ENCODE measurements at regions not wholly inside any gene's neighbourhood (a gene's known extent, or its start where the extent isn't known, plus 50 kb on each side); places are given as distances from the start of the nearest gene placed in this dataset.

DNA sequence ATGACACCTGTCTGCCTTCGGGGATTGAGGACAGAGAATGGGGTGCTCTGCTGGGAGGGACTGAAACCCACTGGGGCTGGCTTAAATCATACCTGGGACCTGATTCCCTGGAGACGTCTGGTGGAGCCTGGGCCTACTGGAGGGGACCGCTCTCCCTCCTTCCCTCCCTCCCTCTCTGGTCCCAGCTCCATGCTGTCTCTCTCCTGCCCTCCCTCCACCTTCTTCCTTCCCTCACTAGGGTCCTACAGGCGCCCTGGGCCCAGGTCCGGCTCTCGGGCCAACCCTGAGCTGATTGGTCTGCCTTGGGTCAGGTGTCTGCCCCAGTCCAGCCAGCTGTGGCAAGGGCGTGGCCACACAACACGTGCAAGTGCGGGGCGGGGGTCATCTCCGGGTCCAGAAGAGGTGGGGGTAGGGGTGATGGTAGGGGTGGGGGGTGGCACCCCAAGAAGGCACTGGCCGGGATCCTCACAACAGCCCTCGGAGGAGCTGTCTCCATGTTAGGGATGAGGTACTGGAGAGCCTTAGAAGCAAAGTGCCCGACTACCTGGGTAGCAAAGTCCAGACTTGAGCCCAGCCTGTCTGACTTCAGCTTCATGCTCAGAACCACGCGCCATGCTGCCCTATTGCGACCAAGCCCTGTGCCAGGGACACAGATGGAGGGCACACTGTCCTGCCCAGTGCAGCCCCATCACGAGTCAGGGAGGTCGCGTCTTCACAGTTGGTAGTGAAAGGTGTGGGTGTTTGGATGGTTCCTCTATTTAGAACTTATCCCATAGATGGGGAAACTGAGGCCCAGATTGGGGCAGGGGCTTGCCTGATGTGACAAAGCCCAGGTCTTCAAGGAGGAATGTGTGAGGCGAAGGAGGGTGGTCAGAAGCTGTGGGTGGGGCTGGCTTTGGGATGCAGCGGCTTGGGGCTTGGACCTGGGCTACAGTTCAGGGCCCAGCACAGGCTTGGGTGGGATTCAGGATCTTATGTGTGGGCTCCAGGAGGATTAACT, 574.1 kb downstream of the PTPRU start:
- H3K27me3 Mint-ChIP-seq (ENCODE audit: low read depth), result no peaks in the 10 kb centered on the region
- H3K27ac Mint-ChIP-seq, result no peak overlapping the region
- H3K9me3 Mint-ChIP-seq, result no peaks in the 10 kb centered on the region
- no peaks in the 10 kb centered on the region for H3K36me3 Mint-ChIP-seq (ENCODE audit: insufficient read depth in 2 of 2)
- ATAC-seq (replicated peaks in 1 of 2), result no peak
- no peak overlapping the region for H3K4me3 Mint-ChIP-seq
- no peak for DNase-seq
- H3K4me1 Mint-ChIP-seq (ENCODE audit: low read depth), result no peaks in the 10 kb centered on the region

DNA sequence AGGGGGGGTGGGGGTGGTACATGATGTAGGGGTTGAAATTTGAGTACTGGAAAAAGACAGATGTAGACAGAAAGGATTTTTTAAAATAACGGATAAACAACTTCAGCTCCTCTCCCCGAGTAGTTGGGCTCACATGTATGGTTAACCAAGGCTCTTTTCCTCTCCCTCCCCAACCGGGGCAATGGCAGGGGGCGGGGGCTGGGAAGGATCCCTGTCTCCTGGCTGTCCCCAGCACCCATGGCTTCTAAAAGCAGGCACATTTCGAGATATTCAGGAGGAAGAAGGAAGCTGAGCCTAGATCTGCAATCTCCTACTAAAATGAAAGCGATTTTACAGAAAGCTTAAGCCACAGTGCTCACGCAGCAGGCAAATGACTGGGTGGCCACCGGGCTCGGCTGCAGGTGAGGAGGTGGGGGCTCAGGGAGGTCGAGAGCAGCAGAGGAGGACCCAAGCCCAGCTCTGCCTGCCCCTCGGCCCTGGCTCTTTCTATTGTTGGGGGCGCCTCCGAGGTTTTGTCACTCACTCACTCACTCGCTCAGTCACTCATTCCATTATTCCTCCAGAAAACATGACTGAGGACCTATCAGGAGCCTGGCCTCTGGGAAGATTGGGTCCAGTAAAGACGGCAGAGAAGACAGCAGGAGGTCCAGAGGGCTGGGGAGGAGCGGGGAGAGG, 573.3 kb downstream of the PTPRU start:
- no peaks in the 10 kb centered on the region for H3K27me3 Mint-ChIP-seq (ENCODE audit: low read depth)
- DNase-seq (no peak), ATAC-seq (replicated peaks in 1 of 2) (no peak)
- no peaks in the 10 kb centered on the region for H3K4me1 Mint-ChIP-seq (ENCODE audit: low read depth)
- no peak overlapping the region for H3K4me3 Mint-ChIP-seq
- H3K27ac Mint-ChIP-seq, result no peak overlapping the region
- no peaks in the 10 kb centered on the region for H3K36me3 Mint-ChIP-seq (ENCODE audit: insufficient read depth in 2 of 2)
- no peaks in the 10 kb centered on the region for H3K9me3 Mint-ChIP-seq

DNA sequence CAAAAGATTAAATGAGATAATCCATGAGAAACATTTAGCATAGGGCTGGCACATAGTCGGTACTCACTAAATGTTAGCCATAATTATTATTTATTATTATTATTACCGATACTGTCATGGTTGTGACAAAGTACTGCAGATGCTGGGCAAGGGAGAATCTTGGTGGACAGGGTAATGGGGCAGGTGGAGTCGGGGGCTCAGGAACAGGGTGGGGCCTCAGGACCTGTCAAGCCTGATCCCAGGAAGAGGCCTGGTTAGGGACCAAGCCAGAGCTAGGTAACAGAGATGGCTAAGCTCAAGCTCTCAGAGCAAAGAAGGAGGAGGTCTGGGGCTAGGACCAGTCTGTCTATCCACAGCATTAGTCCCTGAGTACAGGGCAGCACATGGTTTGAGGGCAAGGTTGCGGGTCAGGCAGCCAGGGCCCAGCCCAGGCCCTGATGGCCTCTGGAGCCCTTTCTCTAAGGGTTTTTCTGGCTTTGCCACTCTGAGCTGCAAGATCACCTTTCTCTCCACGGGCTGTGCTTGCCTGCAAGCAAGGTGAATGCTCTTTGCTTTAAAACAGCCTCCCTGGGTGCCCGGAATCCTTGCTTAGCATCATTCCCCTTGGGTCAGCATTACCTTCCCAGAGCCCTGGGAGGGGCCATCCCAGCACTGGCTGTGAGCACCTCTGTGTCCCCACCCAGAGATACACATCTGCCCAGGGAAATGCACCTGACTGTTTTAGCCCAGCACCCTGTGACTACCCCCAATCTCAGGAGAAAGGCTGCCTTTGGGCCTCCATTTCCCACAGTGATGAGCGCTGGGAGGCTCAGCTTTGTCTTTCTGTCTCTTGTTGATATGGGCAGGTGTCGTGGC, 572.0 kb downstream of the PTPRU start:
- Mint-ChIP-seq H3K4me1 (ENCODE audit: low read depth) (no peaks in the 10 kb centered on the region), H3K27me3 (ENCODE audit: low read depth) (no peaks in the 10 kb centered on the region), H3K4me3 (no peak overlapping the region), H3K27ac (no peak overlapping the region), H3K36me3 (ENCODE audit: insufficient read depth in 2 of 2) (no peaks in the 10 kb centered on the region), H3K9me3 (no peaks in the 10 kb centered on the region)
- no peak for ATAC-seq (replicated peaks in 1 of 2)
- no peak for DNase-seq

DNA sequence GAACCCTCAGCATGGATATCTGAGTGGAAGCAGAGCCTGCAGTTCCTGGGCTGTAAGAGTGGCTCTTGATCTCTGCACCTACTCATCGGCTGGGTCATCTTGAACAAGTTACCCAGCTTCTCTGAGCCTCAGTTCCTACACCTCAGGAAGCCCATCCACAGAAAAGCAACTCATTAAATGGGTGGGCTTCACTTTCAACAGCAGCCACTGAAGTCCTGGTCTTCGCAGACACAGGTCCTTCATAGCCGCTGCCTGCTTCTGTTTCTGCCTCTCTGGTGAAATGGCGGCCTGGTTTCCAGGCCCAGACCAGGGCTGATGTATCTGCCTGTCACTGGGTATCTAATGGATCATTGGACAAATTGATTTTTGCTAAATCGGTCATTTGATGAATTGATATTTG, 571.4 kb downstream of the PTPRU start:
- Mint-ChIP-seq H3K27ac (no peak overlapping the region), H3K4me1 (ENCODE audit: low read depth) (no peaks in the 10 kb centered on the region), H3K36me3 (ENCODE audit: insufficient read depth in 2 of 2) (no peaks in the 10 kb centered on the region), H3K9me3 (no peaks in the 10 kb centered on the region), H3K4me3 (no peak overlapping the region), H3K27me3 (ENCODE audit: low read depth) (no peaks in the 10 kb centered on the region)
- DNase-seq (no peak), ATAC-seq (replicated peaks in 1 of 2) (no peak)

DNA sequence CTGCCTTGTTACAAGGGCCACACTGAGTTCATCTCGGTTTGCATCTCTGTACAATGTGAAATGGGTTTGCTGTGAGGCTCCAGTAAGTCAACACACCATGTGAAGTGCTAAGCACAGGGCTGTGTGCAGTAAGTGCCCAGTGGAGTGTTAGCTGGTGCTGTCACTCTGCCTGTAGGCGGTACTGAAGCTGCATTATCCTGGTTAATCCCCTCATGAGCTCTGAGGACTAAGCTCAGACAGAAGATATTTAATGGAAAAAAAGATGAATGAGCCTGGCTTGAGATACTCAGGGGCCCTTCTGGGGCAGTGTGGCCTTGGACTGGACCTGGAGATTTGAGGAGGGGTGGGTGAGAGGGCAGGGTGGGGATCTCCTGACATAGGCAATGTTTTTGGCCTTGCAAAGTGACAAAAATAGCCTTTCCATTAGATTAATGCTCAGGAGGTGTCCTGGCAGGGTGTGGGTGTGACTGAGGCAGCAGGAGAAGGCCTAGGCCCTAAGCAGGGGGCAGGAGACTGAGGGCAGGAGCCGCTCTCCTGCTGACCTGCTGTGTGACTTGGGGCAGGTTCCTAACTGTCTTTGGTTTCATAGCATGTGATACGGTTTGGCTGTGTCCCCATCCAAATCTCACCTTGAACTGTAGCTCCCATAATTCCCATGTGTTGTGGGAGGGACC, 570.5 kb downstream of the PTPRU start:
- Mint-ChIP-seq H3K27me3 (ENCODE audit: low read depth) (no peaks in the 10 kb centered on the region), H3K4me1 (ENCODE audit: low read depth) (no peaks in the 10 kb centered on the region), H3K9me3 (no peaks in the 10 kb centered on the region)

DNA sequence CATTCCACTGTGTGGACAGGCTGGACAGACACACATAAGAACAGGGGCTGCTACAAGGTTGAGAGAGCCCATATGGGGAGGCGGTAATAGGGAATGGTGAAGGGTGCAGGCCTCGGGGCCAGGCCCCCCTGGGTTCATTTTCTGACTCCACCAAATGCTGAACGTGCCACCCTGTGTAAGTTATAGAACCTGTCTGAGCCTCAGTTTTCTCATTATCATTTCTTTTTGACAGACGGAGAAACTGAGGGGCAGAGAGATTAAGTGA, 569.5 kb downstream of the PTPRU start:
- H3K27ac Mint-ChIP-seq, result no peak overlapping the region
- no peaks in the 10 kb centered on the region for H3K9me3 Mint-ChIP-seq
- H3K27me3 Mint-ChIP-seq (ENCODE audit: low read depth), result no peaks in the 10 kb centered on the region
- no peaks in the 10 kb centered on the region for H3K36me3 Mint-ChIP-seq (ENCODE audit: insufficient read depth in 2 of 2)
- ATAC-seq (replicated peaks in 1 of 2) (no peak), DNase-seq (no peak)
- H3K4me3 Mint-ChIP-seq, result no peak overlapping the region
- no peaks in the 10 kb centered on the region for H3K4me1 Mint-ChIP-seq (ENCODE audit: low read depth)

More for the DNA sequence above, 570.5 kb downstream of the PTPRU start:
- ATAC-seq (replicated peaks in 1 of 2) (no peak), DNase-seq (no peak)
- H3K36me3 Mint-ChIP-seq (ENCODE audit: insufficient read depth in 2 of 2), result no peaks in the 10 kb centered on the region
- no peak overlapping the region for H3K4me3 Mint-ChIP-seq
- no peak overlapping the region for H3K27ac Mint-ChIP-seq

DNA sequence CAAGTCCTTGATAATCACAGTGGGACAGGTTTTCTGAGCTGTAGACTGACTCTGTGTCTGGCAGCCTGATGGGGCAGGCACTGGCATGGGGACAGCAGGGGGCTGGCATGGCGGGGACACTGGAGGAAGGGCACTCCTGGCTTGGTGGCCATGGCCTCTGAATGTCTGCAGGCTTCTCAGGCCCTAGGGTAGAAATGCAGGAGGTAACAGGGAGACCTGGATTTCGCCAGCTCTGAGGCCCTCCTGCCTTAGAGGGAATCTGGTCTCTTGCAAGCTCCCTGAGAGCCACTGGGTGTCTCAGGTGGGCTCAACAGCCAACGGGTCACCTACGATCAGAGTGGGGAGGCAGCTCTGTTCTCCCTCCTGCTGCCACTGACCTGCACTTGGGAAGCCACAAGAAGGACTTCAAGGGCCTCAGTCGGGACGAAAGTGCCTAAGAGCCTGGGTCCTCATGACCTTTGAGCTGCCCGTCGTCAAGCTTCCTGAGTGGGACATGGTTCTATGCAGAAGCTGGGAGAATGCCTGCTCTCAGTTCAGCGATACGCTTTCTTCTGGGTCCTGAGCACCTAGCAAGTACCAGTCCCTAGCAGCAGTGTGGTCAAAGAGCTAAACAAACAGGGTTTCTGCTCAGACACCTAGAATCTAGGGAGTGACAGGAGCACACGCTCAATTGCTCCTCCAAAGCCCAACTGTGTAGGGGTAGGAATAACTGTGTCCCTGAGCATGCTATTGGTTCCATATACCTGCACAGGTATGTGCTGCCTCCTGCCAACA, 569.0 kb downstream of the PTPRU start:
- no peaks in the 10 kb centered on the region for H3K27me3 Mint-ChIP-seq (ENCODE audit: low read depth)
- H3K9me3 Mint-ChIP-seq, result no peaks in the 10 kb centered on the region
- no peak for DNase-seq

DNA sequence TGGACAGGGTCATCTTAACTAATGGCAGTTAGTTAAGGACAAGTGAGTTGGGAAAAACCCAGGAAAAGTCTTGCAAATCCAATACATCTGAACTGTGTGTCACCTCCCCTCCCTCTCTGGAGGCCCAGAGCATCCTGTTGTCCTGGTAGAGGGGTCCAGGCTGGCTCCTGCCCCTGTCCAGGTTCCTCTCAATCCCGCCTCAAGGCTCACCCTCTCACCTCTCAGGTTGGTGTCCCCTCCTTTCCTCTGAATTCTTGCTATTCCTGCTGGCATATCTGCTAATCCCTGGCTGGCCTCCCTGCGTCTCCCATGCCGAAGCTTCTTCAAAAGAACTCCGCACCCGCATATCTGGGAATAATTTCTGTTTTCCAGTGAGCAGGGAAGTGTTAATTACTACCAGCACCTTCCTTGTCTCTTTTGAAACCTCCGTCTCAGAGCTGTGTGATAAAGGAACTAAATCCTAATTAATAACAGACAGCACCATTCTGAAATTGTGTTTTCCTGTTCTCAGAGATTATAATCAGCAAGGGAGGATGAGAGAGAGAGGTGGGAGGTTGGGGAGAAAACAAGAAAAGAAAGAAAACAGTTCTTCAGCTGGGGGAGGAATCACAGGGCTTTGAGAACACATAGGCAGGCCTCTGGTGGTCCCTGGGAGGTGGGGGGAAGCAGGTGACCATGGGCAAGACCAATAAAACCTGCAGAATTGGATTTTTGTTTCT, 568.0 kb downstream of the PTPRU start:
- Mint-ChIP-seq H3K36me3 (ENCODE audit: insufficient read depth in 2 of 2) (no peaks in the 10 kb centered on the region), H3K4me1 (ENCODE audit: low read depth) (no peaks in the 10 kb centered on the region), H3K27ac (no peak overlapping the region), H3K9me3 (no peaks in the 10 kb centered on the region), H3K4me3 (no peak overlapping the region), H3K27me3 (ENCODE audit: low read depth) (no peaks in the 10 kb centered on the region)
- ATAC-seq (replicated peaks in 1 of 2) (no peak), DNase-seq (no peak)

More for the DNA sequence above, 569.0 kb downstream of the PTPRU start:
- Mint-ChIP-seq H3K4me1 (ENCODE audit: low read depth) (no peaks in the 10 kb centered on the region), H3K4me3 (no peak overlapping the region), H3K27ac (no peak overlapping the region), H3K36me3 (ENCODE audit: insufficient read depth in 2 of 2) (no peaks in the 10 kb centered on the region)
- no peak for ATAC-seq (replicated peaks in 1 of 2)

DNA sequence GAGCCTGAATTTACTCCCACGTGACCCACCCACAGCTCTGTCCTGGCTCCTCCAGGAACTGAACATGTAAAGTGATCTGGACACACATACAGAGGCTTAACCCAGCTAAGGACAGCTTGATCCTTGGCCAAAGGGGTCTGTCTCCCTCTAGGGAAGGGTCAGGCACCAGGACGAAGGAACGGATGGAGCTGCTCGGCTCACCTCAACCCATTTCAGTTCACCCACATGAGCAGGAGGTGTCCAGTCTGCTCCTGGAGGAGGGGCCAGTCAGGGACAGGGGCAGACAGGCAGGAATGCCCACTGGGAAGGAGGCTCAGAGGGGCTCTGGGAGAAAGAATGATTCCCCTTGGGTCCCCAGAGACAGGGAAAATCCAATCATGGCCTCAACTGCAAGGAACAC, 567.2 kb downstream of the PTPRU start:
- Mint-ChIP-seq H3K4me3 (no peak overlapping the region), H3K27ac (no peak overlapping the region), H3K27me3 (ENCODE audit: low read depth) (no peaks in the 10 kb centered on the region), H3K4me1 (ENCODE audit: low read depth) (no peaks in the 10 kb centered on the region), H3K9me3 (no peaks in the 10 kb centered on the region), H3K36me3 (ENCODE audit: insufficient read depth in 2 of 2) (no peaks in the 10 kb centered on the region)
- DNase-seq, result no peak
- no peak for ATAC-seq (replicated peaks in 1 of 2)

DNA sequence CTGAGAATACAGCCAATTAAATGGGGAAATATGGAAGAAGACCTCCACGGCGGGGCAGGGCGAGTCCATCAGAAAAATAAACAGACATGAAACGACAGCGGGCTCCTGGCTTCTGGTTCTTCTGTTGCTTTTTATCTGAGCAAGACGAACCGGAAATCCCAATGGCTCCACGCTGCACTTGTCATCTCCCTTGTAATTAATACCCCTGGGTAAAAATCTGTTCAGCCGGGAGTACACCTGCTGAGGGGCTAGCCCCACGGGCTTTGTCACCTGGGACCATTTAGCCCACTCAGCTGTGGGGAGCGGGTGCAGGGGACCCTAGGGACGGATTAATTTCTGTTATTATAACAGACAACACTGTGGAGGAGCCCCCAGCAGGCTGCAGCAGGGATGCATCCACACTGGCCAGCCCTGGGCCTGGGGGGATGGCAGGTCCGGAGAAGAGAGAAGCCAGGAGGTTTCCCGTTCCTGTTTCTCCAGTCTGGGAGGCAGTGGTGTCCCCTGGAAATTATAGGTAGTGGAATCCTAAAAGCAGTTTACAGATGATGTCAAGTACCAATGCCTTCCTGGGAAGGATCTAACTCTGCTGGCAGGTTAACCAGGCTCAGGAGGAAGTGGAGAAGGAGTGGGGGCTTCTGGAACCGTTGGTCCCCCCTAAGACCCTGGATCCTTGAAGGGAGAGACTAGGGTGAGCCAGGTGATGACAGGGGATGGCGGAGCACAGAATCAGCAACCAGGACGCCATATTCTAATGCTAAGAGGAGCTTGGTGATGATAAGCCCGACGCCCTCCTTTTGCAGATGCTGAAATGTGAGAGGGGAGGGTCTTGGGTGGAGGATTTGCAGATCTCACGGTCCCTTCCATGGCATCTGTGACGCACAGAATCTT, 566.1 kb downstream of the PTPRU start:
- ATAC-seq (replicated peaks in 1 of 2), result no peak

DNA sequence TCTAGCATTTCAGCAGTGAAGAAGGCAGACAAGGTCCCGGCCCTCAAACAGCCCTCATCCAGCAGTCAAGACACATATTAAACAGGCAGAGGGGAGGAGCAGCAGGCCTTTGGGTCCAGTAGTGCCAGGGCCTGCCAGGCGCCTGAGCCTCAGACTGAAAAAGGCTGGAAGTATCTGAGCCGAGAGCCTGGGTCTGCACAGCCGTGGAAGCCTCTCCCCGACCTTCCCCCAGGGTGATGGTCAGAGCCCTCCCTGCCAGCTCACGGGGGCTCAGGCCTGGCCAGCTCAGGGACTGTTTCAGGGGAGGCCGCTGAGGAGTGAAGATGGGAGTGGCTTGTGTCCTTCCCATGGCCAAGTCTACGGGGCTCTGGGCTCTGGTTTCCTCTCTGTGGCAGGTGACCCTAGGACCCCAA, 565.2 kb downstream of the PTPRU start:
- no peaks in the 10 kb centered on the region for H3K36me3 Mint-ChIP-seq (ENCODE audit: insufficient read depth in 2 of 2)
- no peak overlapping the region for H3K27ac Mint-ChIP-seq
- no peak for ATAC-seq (replicated peaks in 1 of 2)
- H3K27me3 Mint-ChIP-seq (ENCODE audit: low read depth), result no peaks in the 10 kb centered on the region
- H3K9me3 Mint-ChIP-seq, result no peaks in the 10 kb centered on the region
- no peak overlapping the region for H3K4me3 Mint-ChIP-seq
- H3K4me1 Mint-ChIP-seq (ENCODE audit: low read depth), result no peaks in the 10 kb centered on the region
- no peak for DNase-seq

More for the DNA sequence above, 566.1 kb downstream of the PTPRU start:
- Mint-ChIP-seq H3K4me3 (no peak overlapping the region), H3K9me3 (no peaks in the 10 kb centered on the region), H3K27ac (no peak overlapping the region), H3K36me3 (ENCODE audit: insufficient read depth in 2 of 2) (no peaks in the 10 kb centered on the region), H3K27me3 (ENCODE audit: low read depth) (no peaks in the 10 kb centered on the region), H3K4me1 (ENCODE audit: low read depth) (no peaks in the 10 kb centered on the region)
- no peak for DNase-seq

Data from activated T-cell treated with anti-CD3 and anti-CD28 coated beads, Interleukin-2, amount 50 U/mL, for 72 hours (primary cell).